Spleen (tissue), 11 donors: ENCODE measurements at regions not wholly inside any gene's neighbourhood (a gene's known extent, or its start where the extent isn't known, plus 50 kb on each side); places are given as distances from the start of the nearest gene placed in this dataset.

Experiments
- DNase-seq: peaks from one replicate; pipeline ENCODE4 v3.0.0-alpha.2; 2020
- H3K27ac ChIP-seq, 8 donors: fragments of 200-600 bp; sonication (generic) in 7 of 8; 1 replicate in 4 of 8; 2 replicates in 4 of 8; pipeline versions ENCODE4 v1.5.0 to v1.8.0; 2016 to 2021; ENCODE audit warnings: inconsistent platforms in 4 of 8, mild to moderate bottlenecking in 4 of 8, moderate library complexity in 1 of 8
- H3K27me3 ChIP-seq, 7 donors: fragments of 200-600 bp; sonication (generic) in 6 of 7; replicated peaks in 1 of 7; 1 replicate in 4 of 7; 2 replicates in 3 of 7; pipeline versions ENCODE4 v1.5.0 to v1.8.0; 2016 to 2021; ENCODE audit warnings: inconsistent platforms in 3 of 7, mild to moderate bottlenecking in 1 of 7
- H3K36me3 ChIP-seq, 6 donors: fragments of 200-600 bp; sonication (generic) in 5 of 6; 1 replicate in 4 of 6; 2 replicates in 2 of 6; pipeline versions ENCODE4 v1.5.0 to v1.8.0; 2016 to 2021; ENCODE audit warnings: inconsistent platforms in 2 of 6
- H3K4me1 ChIP-seq, 6 donors: fragments of 200-600 bp; sonication (generic) in 5 of 6; 1 replicate in 3 of 6; 2 replicates in 3 of 6; pipeline versions ENCODE4 v1.5.0 to v1.8.0; 2016 to 2021; ENCODE audit warnings: inconsistent platforms in 3 of 6
- H3K4me3 ChIP-seq, 8 donors: fragments of 200-600 bp; sonication (generic) in 7 of 8; 1 replicate in 4 of 8; 2 replicates in 4 of 8; pipeline versions ENCODE4 v1.5.0 to v1.8.0; 2016 to 2021; ENCODE audit warnings: inconsistent platforms in 4 of 8, mild to moderate bottlenecking in 4 of 8, moderate library complexity in 2 of 8
- H3K9me3 ChIP-seq, 8 donors: fragments of 200-600 bp; sonication (generic) in 7 of 8; 1 replicate in 4 of 8; 2 replicates in 4 of 8; pipeline versions ENCODE4 v1.5.0 to v1.8.0; 2016 to 2021; ENCODE audit warnings: inconsistent platforms in 4 of 8
- CTCF ChIP-seq, 11 experiments: fragments of 200-600 bp in 7 of 11; fragments of 450-650 bp in 4 of 11; sonication (generic) in 4 of 11; IDR thresholded peaks in 8 of 11; conservative IDR thresholded peaks in 3 of 11; 1 replicate in 7 of 11; 2 replicates in 4 of 11; pipeline versions ENCODE4 v1.4.0 to v1.8.0; 2016 to 2021; ENCODE audit warnings: antibody characterized with exemption in 11 of 11, inconsistent platforms in 4 of 11, mild to moderate bottlenecking in 1 of 11
- POLR2A ChIP-seq, 3 donors: fragments of 450-650 bp; IDR thresholded peaks; one replicate each; pipeline ENCODE4 v1.5.1; 2017; ENCODE audit warnings: antibody characterized with exemption in 3 of 3, mild to moderate bottlenecking in 1 of 3
- POLR2AphosphoS5 ChIP-seq, 3 donors: sonication (generic); formaldehyde crosslinking; IDR thresholded peaks; one replicate each; pipeline ENCODE4 v1.5.1; 2017; ENCODE audit warnings: antibody characterized with exemption in 3 of 3
- WGBS, 5 donors: extraction: QIAGEN DNeasy Blood & Tissue Kit in 3 of 5; methylation state at CpG; one replicate each; pipeline versions ENCODE4 v1.1.5 to v1.1.7; 2013 to 2018; 5-methylcytosine and 5-hydroxymethylcytosine counted together
- intact Hi-C: fragments of 100-400 bp; cut with DNase I; formaldehyde crosslinking; loops from one replicate; pipeline ENCODE4 v1.15.0; 2023; ENCODE audit warnings: low total_unique reads
- donor health status: healthy with polysubstance abuse.
- donor health status: DM: no; HTN: no; CAD: no; lungs with moderate emphysema.
- donor health status: DM: no; HTN: no; CAD: no.
- donor health status: Bipolar disorder and iron deficiency.
- donor health status: healthy.
- donor health status: DM: no; HTN: no; CAD: no.
- donor health status: DM: yes; HTN: yes; CAD: no.

- Histone ChIP-seq H3K27me3 (no peaks in the 10 kb centered on the region), H3K9me3 (no peaks in the 10 kb centered on the region), H3K4me1 (no peaks in the 10 kb centered on the region), H3K27ac (no peak overlapping the region), H3K36me3 (no peaks in the 10 kb centered on the region), H3K4me3 (no peak overlapping the region)
- WGBS, 5 donors: 73 to 83% (median 76%) methylated on average over 6 of the region's 6 CpGs
- DNase-seq: no peak
- intact Hi-C loops: no loop called here
- TF ChIP-seq POLR2AphosphoS5 (IDR thresholded peaks at IDR 0.05) (no peak), POLR2A (IDR thresholded peaks at IDR 0.05) (no peak), CTCF (IDR thresholded peaks at IDR 0.05 in 8 of 11, conservative IDR thresholded peaks at IDR 0.05 in 3 of 11) (no peak)
Measured at GRCh38 chr2:22930781-22931180, 454.2 kb upstream of the KLHL29 start.

DNA sequence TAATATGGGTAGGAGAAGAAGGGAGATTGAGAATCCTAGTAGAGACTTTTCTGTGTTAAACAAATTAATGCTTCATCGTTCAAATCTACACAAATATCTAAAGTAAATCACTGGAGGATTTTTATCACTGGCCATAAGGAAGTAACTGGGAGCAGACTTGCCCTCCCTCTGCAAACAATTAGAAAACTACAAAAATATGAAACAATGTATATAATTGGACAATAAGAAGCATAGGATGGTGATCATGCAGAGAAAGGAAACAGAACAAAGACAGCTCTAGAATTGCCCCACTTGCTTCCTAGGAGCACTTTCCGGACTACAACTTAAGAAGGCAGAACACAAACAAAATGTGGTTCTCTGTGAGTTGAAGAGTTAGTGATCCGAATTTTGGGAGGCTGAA is 452.7 kb upstream of the KLHL29 start:
- no peak for TF ChIP-seq POLR2AphosphoS5 (IDR thresholded peaks at IDR 0.05)
- TF ChIP-seq POLR2A (IDR thresholded peaks at IDR 0.05): no peak
- TF ChIP-seq CTCF (IDR thresholded peaks at IDR 0.05 in 8 of 11, conservative IDR thresholded peaks at IDR 0.05 in 3 of 11): no peak
- intact Hi-C loops: no loop called here
- Histone ChIP-seq H3K4me1 (no peaks in the 10 kb centered on the region), H3K27ac (no peak overlapping the region), H3K9me3 (no peaks in the 10 kb centered on the region), H3K27me3 (no peaks in the 10 kb centered on the region), H3K4me3 (no peak overlapping the region), H3K36me3 (no peaks in the 10 kb centered on the region)
- no peak for DNase-seq
- WGBS, 5 donors: 63 to 80% (median 69%) methylated on average over 3 of the region's 3 CpGs

DNA sequence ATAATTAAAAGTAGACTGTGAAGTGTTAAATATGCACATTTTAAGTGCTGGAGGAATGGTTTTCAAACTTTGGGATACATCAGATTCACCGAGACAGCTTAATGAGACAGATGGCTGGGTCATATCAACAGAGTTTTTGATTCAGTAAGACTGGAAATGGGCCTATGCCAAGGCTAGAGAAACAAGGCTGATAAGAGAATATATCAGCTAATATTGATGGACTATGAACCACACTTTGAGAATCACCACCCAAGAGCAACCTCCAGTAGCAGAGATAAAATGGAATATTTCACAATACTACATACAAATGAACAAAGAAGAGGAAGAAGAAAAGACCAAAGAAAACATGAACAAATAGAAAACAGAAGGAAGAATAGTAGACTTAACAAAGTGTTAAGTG is 450.2 kb upstream of the KLHL29 start:
- intact Hi-C loops: no loop called here
- WGBS, 5 donors: 74 to 87% (median 85%) methylated on average over 1 of the region's 1 CpG

GRCh38 chr2:22942441-22942840 is 442.5 kb upstream of the KLHL29 start:
- WGBS, 5 donors: 86 to 91% (median 88%) methylated on average over 7 of the region's 7 CpGs
- intact Hi-C loops: no loop called here
- TF ChIP-seq POLR2AphosphoS5 (IDR thresholded peaks at IDR 0.05) (no peak), CTCF (IDR thresholded peaks at IDR 0.05 in 8 of 11, conservative IDR thresholded peaks at IDR 0.05 in 3 of 11) (no peak), POLR2A (IDR thresholded peaks at IDR 0.05) (no peak)
- DNase-seq: no peak
- no peak overlapping the region for H3K27ac ChIP-seq
- peaks cover 0 to 2% (median 0%) of the 10 kb centered on the region in 8 donors for H3K9me3 ChIP-seq
- H3K27me3 ChIP-seq: no peaks in the 10 kb centered on the region
- H3K36me3 ChIP-seq: no peaks in the 10 kb centered on the region
- H3K4me3 ChIP-seq: no peak overlapping the region
- H3K4me1 ChIP-seq: no peaks in the 10 kb centered on the region

More for the DNA sequence above, 450.2 kb upstream of the KLHL29 start:
- H3K27ac ChIP-seq: no peak overlapping the region
- no peaks in the 10 kb centered on the region for H3K4me1 ChIP-seq
- H3K36me3 ChIP-seq: no peaks in the 10 kb centered on the region
- no peaks in the 10 kb centered on the region for H3K27me3 ChIP-seq
- no peak for DNase-seq
- H3K9me3 ChIP-seq: no peaks in the 10 kb centered on the region
- TF ChIP-seq CTCF (IDR thresholded peaks at IDR 0.05 in 8 of 11, conservative IDR thresholded peaks at IDR 0.05 in 3 of 11): no peak
- no peak for TF ChIP-seq POLR2A (IDR thresholded peaks at IDR 0.05)
- TF ChIP-seq POLR2AphosphoS5 (IDR thresholded peaks at IDR 0.05): no peak
- no peak overlapping the region for H3K4me3 ChIP-seq
